Fibroblast of peridontal ligament (primary cell): ENCODE measurements at regions not wholly inside any gene's neighbourhood (a gene's known extent, or its start where the extent isn't known, plus 50 kb on each side); places are given as distances from the start of the nearest gene placed in this dataset.

Source experiments
- DNase-seq: peaks from one replicate; pipeline ENCODE4 v3.0.0-alpha.2; 2010; ENCODE audit errors: extremely low read depth

DNA sequence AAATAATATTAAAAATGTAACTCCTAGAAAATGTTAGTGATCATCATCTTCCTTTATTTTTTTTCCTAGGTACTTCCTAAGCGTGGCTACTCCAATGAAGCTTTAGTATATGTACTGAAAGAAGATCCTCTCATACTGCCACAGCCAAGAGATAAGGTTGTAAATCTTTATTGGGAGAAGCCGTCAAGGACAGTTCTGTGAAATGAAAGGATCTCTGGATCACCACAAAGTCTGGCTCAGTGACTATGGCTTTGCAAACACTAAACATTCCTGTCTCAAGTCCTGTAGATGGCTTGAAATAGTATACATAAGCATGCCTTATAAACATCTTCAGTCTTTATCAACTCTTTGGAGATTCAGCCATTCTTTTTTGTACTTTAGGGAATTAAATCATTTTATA is 61.2 kb upstream of the DPH5 start:
- no peak for DNase-seq

DNA sequence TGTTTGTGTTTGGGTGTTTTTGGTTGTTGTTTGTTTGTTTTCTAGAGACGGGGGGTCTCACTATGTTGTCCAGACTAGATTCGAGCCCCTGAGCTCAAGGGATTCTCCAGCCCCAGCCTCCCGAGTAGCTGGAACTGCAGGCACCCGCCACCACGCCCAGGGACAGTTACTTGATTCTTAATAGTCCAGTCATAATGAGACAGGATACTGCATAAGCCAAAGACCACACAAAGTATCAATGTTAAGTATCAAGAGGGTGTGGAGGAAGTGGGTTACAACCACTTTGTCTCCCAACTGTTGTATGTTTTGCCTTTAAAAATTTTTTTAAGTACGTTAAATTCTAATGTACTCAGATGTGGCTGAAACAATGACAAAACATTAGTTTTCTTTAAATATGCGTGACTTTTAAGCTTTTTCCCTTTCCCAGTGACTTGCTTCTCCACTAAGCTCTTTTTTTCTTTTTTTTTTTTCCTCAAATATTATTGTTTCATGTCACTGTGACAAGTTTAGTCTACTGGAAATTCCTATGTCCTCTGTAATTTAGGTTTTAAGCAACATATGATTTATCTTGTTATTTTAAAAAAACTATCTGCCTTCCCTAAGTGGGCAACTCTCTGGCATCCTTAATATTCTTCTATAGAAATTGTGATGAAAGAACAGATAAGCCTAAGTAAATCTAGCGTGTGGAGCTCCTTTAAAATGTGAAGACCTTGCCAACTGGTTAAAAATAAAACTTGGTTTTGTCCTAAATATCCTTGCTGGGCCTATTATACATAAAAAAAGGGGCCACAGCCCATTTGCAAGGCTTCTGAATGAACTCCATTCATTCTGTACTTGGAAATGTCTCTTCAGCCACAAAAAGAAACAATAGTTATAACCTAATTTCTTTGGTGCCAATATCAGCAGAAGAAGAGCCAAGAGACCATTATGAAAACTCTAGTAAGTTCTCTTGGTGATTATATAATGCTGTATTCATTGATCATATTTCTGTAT is 56.2 kb upstream of the DPH5 start:
- DNase-seq: no peak

DNA sequence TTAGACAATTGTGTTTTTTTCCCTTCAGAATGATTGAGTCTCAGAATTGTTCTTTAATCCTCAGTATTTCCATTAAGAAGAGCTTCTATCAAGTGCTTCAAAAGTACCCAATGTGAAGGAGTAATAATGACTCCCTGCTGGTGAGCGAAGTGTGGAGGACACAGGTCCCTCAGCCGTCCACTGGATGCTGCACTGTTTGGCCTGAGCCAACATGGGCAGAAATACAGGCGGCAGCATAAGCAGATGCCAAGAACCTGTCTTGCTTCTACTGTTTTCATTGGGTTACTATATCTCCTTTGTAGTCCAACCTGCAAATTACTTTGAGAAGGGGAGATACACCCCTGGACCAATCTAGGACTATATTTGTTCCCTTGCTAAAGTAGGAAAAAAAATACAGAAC is 55.3 kb upstream of the DPH5 start:
- DNase-seq: no peak

DNA sequence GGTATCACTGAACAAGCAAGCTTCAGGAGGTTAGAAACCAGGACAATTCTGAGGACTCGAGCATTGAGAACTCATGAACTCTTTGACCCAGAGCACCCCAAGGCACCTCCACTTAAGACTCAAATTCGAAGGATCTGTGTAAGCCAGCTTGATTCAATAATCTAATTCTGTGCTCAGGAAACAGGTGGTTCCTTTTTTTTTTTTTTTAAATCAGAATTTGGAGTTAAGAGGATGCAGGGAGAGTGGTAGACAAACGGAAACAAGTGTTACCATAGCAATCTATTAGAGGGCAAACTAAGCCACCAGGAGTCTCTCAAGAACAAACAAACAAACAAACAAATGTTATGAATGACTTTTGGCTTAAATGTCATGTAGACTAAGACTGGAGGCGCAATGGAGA is 53.8 kb upstream of the DPH5 start:
- no peak for DNase-seq

DNA sequence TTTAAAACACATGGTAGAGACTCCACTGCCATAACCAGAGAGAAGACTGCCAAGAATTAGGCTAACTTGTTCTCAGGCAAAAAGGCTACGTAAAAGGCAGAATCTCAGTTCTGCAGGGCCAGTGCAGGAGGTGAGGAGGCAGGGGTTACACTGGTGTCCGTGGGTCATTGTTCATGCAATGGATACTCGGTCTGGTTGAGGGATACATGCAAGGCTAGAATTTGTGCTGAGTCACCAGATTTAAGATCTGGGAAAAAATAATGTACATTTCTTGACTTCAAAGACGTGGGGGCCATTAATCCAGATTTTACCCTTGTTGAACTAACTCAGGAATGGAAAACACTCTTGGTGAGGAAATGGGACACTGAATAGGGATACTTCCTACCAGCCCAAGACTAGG is 52.3 kb upstream of the DPH5 start:
- no peak for DNase-seq

DNA sequence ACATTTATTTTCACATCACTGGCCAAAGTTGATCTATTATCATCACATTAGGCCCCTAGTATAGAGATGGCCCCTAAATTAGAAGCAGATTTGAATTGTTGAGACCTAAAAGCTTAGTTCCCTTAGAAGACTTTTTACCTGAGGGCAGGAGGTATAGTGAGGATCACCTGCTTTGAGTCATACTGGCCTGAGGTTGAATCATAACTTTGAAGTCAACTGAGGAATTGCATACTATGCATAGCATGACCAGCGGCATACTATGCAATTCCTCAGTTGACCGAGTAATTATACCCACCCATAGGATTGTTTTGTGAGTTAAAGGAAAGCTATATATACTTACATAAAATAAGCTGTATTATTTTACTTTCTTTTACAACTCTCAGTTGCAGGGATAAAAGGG is 50.3 kb upstream of the DPH5 start:
- no peak for DNase-seq
